ENCODE measurements at regions not wholly inside any gene's neighbourhood (a gene's known extent, or its start where the extent isn't known, plus 50 kb on each side); places are given as distances from the start of the nearest gene placed in this dataset.

GRCh38 chr15:48003441-48003840 lies 117.3 kb upstream of the SLC24A5 start:
- H2AFZ ChIP-seq (ENCODE audit: low read length) = no peak overlapping the region
- H3K9me3 ChIP-seq (ENCODE audit: low read length) = no peaks in the 10 kb centered on the region
- H3K9me2 ChIP-seq (ENCODE audit: insufficient read depth, low read length) = no peaks in the 10 kb centered on the region
- TF ChIP-seq CTCF (conservative IDR thresholded peaks at IDR 0.05; ENCODE audit: low read length) (no peak), EZH2phosphoT487 (IDR thresholded peaks at IDR 0.05; ENCODE audit: borderline replicate concordance, low read depth, low read length) (no peak)
- no peak overlapping the region for H3K4me2 ChIP-seq (ENCODE audit: low read length)
- DNase-seq (ENCODE audit: low spot score) = no peak
- BruUV-seq (replicated peaks) = no TSS peak
- POLR2A ChIA-PET = no interaction called here
- H3K4me3 ChIP-seq (ENCODE audit: low read depth, low read length, poor library complexity, severe bottlenecking) = no peak overlapping the region
- H3K36me3 ChIP-seq (ENCODE audit: insufficient read depth, low read length) = no peaks in the 10 kb centered on the region
- no peak overlapping the region for H3K27ac ChIP-seq (ENCODE audit: low read depth, low read length, poor library complexity, severe bottlenecking)
- CTCF ChIA-PET (ENCODE audit: unreplicated experiment) = no interaction called here
- no peaks in the 10 kb centered on the region for H3K79me2 ChIP-seq (ENCODE audit: insufficient read depth, low read depth, low read length)
- H3K4me1 ChIP-seq (ENCODE audit: insufficient read depth, low read length, poor library complexity, severe bottlenecking) = peaks cover 25% of the 10 kb centered on the region
- no peaks in the 10 kb centered on the region for H4K20me1 ChIP-seq (ENCODE audit: insufficient read depth, low read length)
- intact Hi-C loops (cut with micrococcal nuclease; ENCODE audit: unreplicated experiment) = no loop called here

- peaks cover 25% of the 10 kb centered on the region for H3K4me1 ChIP-seq (ENCODE audit: insufficient read depth, low read length, poor library complexity, severe bottlenecking)
- H3K36me3 ChIP-seq (ENCODE audit: insufficient read depth, low read length) = no peaks in the 10 kb centered on the region
- H4K20me1 ChIP-seq (ENCODE audit: insufficient read depth, low read length) = no peaks in the 10 kb centered on the region
- ChIA-PET CTCF (ENCODE audit: unreplicated experiment) (no interaction called here), POLR2A (no interaction called here)
- no peak overlapping the region for H3K27ac ChIP-seq (ENCODE audit: low read depth, low read length, poor library complexity, severe bottlenecking)
- H2AFZ ChIP-seq (ENCODE audit: low read length) = no peak overlapping the region
- intact Hi-C loops (cut with micrococcal nuclease; ENCODE audit: unreplicated experiment) = no loop called here
- no peaks in the 10 kb centered on the region for H3K79me2 ChIP-seq (ENCODE audit: insufficient read depth, low read depth, low read length)
- no peaks in the 10 kb centered on the region for H3K9me3 ChIP-seq (ENCODE audit: low read length)
- H3K4me2 ChIP-seq (ENCODE audit: low read length) = no peak overlapping the region
- DNase-seq (ENCODE audit: low spot score) = no peak
- no peak for TF ChIP-seq EZH2phosphoT487 (IDR thresholded peaks at IDR 0.05; ENCODE audit: borderline replicate concordance, low read depth, low read length)
- TF ChIP-seq CTCF (conservative IDR thresholded peaks at IDR 0.05; ENCODE audit: low read length) = no peak
- no TSS peak for BruUV-seq (replicated peaks)
- H3K9me2 ChIP-seq (ENCODE audit: insufficient read depth, low read length) = no peaks in the 10 kb centered on the region
- H3K4me3 ChIP-seq (ENCODE audit: low read depth, low read length, poor library complexity, severe bottlenecking) = no peak overlapping the region
Measured at GRCh38 chr15:48005077-48005476, 115.7 kb upstream of the SLC24A5 start.

- TF ChIP-seq CTCF (conservative IDR thresholded peaks at IDR 0.05; ENCODE audit: low read length) = no peak
- TF ChIP-seq EZH2phosphoT487 (IDR thresholded peaks at IDR 0.05; ENCODE audit: borderline replicate concordance, low read depth, low read length) = no peak
- no peak for DNase-seq (ENCODE audit: low spot score)
Measured at GRCh38 chr15:48006031-48006511, 114.7 kb upstream of the SLC24A5 start.

More at GRCh38 chr15:48006031-48006511, 114.7 kb upstream of the SLC24A5 start:
- Histone ChIP-seq H3K79me2 (ENCODE audit: insufficient read depth, low read depth, low read length) (no peaks in the 10 kb centered on the region), H3K4me1 (ENCODE audit: insufficient read depth, low read length, poor library complexity, severe bottlenecking) (peaks cover 19% of the 10 kb centered on the region), H3K9me3 (ENCODE audit: low read length) (no peaks in the 10 kb centered on the region), H3K9me2 (ENCODE audit: insufficient read depth, low read length) (no peaks in the 10 kb centered on the region), H3K4me2 (ENCODE audit: low read length) (no peak overlapping the region), H2AFZ (ENCODE audit: low read length) (no peak overlapping the region), H3K4me3 (ENCODE audit: low read depth, low read length, poor library complexity, severe bottlenecking) (no peak overlapping the region), H4K20me1 (ENCODE audit: insufficient read depth, low read length) (no peaks in the 10 kb centered on the region), H3K27ac (ENCODE audit: low read depth, low read length, poor library complexity, severe bottlenecking) (no peak overlapping the region), H3K36me3 (ENCODE audit: insufficient read depth, low read length) (no peaks in the 10 kb centered on the region)
- ChIA-PET CTCF (ENCODE audit: unreplicated experiment) (no interaction called here), POLR2A (no interaction called here)
- BruUV-seq (replicated peaks) = no TSS peak
- intact Hi-C loops (cut with micrococcal nuclease; ENCODE audit: unreplicated experiment) = no loop called here

Data from OCI-LY7 (cell line).